Esophagus (tissue), 2 donors: ENCODE measurements at regions not wholly inside any gene's neighbourhood (a gene's known extent, or its start where the extent isn't known, plus 50 kb on each side); places are given as distances from the start of the nearest gene placed in this dataset.

Experiments
- H3K27ac ChIP-seq, 2 donors: one replicate each; pipeline ENCODE4 v1.5.1; 2013; ENCODE audit warnings: low read depth in 2 of 2, mild to moderate bottlenecking in 2 of 2, inconsistent platforms in 1 of 2, low read length in 1 of 2, moderate library complexity in 1 of 2
- H3K27me3 ChIP-seq, 2 donors: one replicate each; pipeline ENCODE4 v1.6.1; 2013; ENCODE audit warnings: low read length in 2 of 2, control low read depth in 1 of 2, mild to moderate bottlenecking in 1 of 2; ENCODE audit not compliant: insufficient read depth in 2 of 2, control insufficient read depth in 1 of 2
- H3K36me3 ChIP-seq, 2 donors: one replicate each; pipeline ENCODE4 v1.6.1; 2013; ENCODE audit warnings: low read length in 1 of 2; ENCODE audit not compliant: control insufficient read depth in 2 of 2, insufficient read depth in 2 of 2
- H3K4me1 ChIP-seq, 2 donors: one replicate each; pipeline ENCODE4 v1.6.1; 2013; ENCODE audit warnings: low read length in 1 of 2; ENCODE audit not compliant: control insufficient read depth in 2 of 2, insufficient read depth in 2 of 2
- H3K4me3 ChIP-seq, 2 donors: one replicate each; pipeline ENCODE4 v1.5.1; 2013; ENCODE audit warnings: low read length in 2 of 2, mild to moderate bottlenecking in 2 of 2, low read depth in 1 of 2, moderate library complexity in 1 of 2
- H3K9me3 ChIP-seq, 2 donors: one replicate each; pipeline ENCODE4 v1.6.1; 2013; ENCODE audit warnings: mild to moderate bottlenecking in 2 of 2, low read depth in 1 of 2, low read length in 1 of 2, moderate library complexity in 1 of 2; ENCODE audit not compliant: control insufficient read depth in 2 of 2, insufficient read depth in 1 of 2
- WGBS, 2 donors: extraction: QIAGEN DNeasy Blood & Tissue Kit; methylation state at CpG; one replicate each; pipeline ENCODE4 v1.1.7; 2013; 5-methylcytosine and 5-hydroxymethylcytosine counted together
- donor health status: healthy with polysubstance abuse.
- donor health status: Bipolar disorder and iron deficiency.

GRCh38 chr20:7257692-7258466 is 490.4 kb downstream of the BMP2 start:
- WGBS, 2 donors = 56 to 72% methylated on average over 3 of the region's 3 CpGs

GRCh38 chr20:7262803-7263202 is 495.3 kb downstream of the BMP2 start:
- no peak overlapping the region for H3K27ac ChIP-seq
- H3K36me3 ChIP-seq = no peaks in the 10 kb centered on the region
- peaks cover 0 to 2% of the 10 kb centered on the region in 2 donors for H3K27me3 ChIP-seq
- H3K4me3 ChIP-seq = no peak overlapping the region
- 89 to 94% methylated on average over 2 of the region's 2 CpGs for WGBS, 2 donors
- H3K4me1 ChIP-seq = no peaks in the 10 kb centered on the region
- H3K9me3 ChIP-seq = no peaks in the 10 kb centered on the region

More at GRCh38 chr20:7257692-7258466, 490.4 kb downstream of the BMP2 start:
- H3K27me3 ChIP-seq = no peaks in the 10 kb centered on the region
- no peak overlapping the region for H3K27ac ChIP-seq
- H3K4me3 ChIP-seq = no peak overlapping the region
- H3K9me3 ChIP-seq = no peaks in the 10 kb centered on the region
- H3K36me3 ChIP-seq = no peaks in the 10 kb centered on the region
- no peaks in the 10 kb centered on the region for H3K4me1 ChIP-seq

GRCh38 chr20:7264137-7264536 is 496.7 kb downstream of the BMP2 start:
- no peaks in the 10 kb centered on the region for H3K9me3 ChIP-seq
- H3K27ac ChIP-seq = no peak overlapping the region
- H3K27me3 ChIP-seq = peaks cover 0 to 2% of the 10 kb centered on the region in 2 donors
- no peak overlapping the region for H3K4me3 ChIP-seq
- H3K4me1 ChIP-seq = no peaks in the 10 kb centered on the region
- no peaks in the 10 kb centered on the region for H3K36me3 ChIP-seq
- WGBS, 2 donors = 63 to 83% methylated on average over 1 of the region's 1 CpG

GRCh38 chr20:7269452-7269851 is 502.0 kb downstream of the BMP2 start:
- WGBS, 2 donors = 39 to 44% methylated on average over 4 of the region's 4 CpGs
- Histone ChIP-seq H3K36me3 (no peaks in the 10 kb centered on the region), H3K9me3 (no peaks in the 10 kb centered on the region), H3K27me3 (peaks cover 0 to 2% of the 10 kb centered on the region in 2 donors), H3K4me3 (no peak overlapping the region), H3K4me1 (no peaks in the 10 kb centered on the region), H3K27ac (no peak overlapping the region)

GRCh38 chr20:7272512-7272911 is 505.0 kb downstream of the BMP2 start:
- Histone ChIP-seq H3K36me3 (no peaks in the 10 kb centered on the region), H3K27ac (no peak overlapping the region), H3K4me1 (no peaks in the 10 kb centered on the region), H3K27me3 (no peaks in the 10 kb centered on the region), H3K4me3 (no peak overlapping the region), H3K9me3 (no peaks in the 10 kb centered on the region)
- 65 to 72% methylated on average over 1 of the region's 1 CpG for WGBS, 2 donors

GRCh38 chr20:7274870-7275269 is 507.4 kb downstream of the BMP2 start:
- Histone ChIP-seq H3K36me3 (no peaks in the 10 kb centered on the region), H3K4me3 (no peak overlapping the region), H3K27me3 (no peaks in the 10 kb centered on the region), H3K9me3 (no peaks in the 10 kb centered on the region), H3K27ac (no peak overlapping the region), H3K4me1 (no peaks in the 10 kb centered on the region)

GRCh38 chr20:7275645-7276237 is 508.3 kb downstream of the BMP2 start:
- Histone ChIP-seq H3K9me3 (no peaks in the 10 kb centered on the region), H3K4me3 (no peak overlapping the region), H3K27me3 (no peaks in the 10 kb centered on the region), H3K4me1 (no peaks in the 10 kb centered on the region), H3K36me3 (no peaks in the 10 kb centered on the region), H3K27ac (no peak overlapping the region)
- 72 to 77% methylated on average over 3 of the region's 3 CpGs for WGBS, 2 donors

GRCh38 chr20:7285918-7286556 is 518.6 kb downstream of the BMP2 start:
- 15 to 18% methylated on average over 9 of the region's 9 CpGs for WGBS, 2 donors
- Histone ChIP-seq H3K27me3 (no peaks in the 10 kb centered on the region), H3K4me1 (no peaks in the 10 kb centered on the region), H3K4me3 (no peak overlapping the region), H3K9me3 (no peaks in the 10 kb centered on the region), H3K36me3 (no peaks in the 10 kb centered on the region), H3K27ac (no peak overlapping the region)

GRCh38 chr20:7291323-7291943 is 523.9 kb downstream of the BMP2 start:
- no peaks in the 10 kb centered on the region for H3K4me1 ChIP-seq
- H3K27ac ChIP-seq = no peak overlapping the region
- no peaks in the 10 kb centered on the region for H3K36me3 ChIP-seq
- WGBS, 2 donors = 51 to 77% methylated on average over 2 of the region's 2 CpGs
- no peaks in the 10 kb centered on the region for H3K27me3 ChIP-seq
- H3K4me3 ChIP-seq = no peak overlapping the region
- H3K9me3 ChIP-seq = no peaks in the 10 kb centered on the region
